ENCODE measurements at regions not wholly inside any gene's neighbourhood (a gene's known extent, or its start where the extent isn't known, plus 50 kb on each side); places are given as distances from the start of the nearest gene placed in this dataset.

- ATAC-seq (ENCODE audit: low read depth), result no peak
- CTCF ChIA-PET, result no interaction called here
Measured at GRCh38 chr9:108476574-108476973, 379.2 kb downstream of the ACTL7B start.

More at GRCh38 chr9:108476574-108476973, 379.2 kb downstream of the ACTL7B start:
- no peak overlapping the region for H3K4me3 ChIP-seq (ENCODE audit: insufficient read depth, low read depth, low read length)
- peaks cover 4% of the 10 kb centered on the region; the same call in 1 of the 2 replicates for H4K20me1 ChIP-seq (ENCODE audit: insufficient read depth, low read length)
- H2BK120ac ChIP-seq (ENCODE audit: low read depth, low read length), result peak overlapping the region; percentile 53
- 0 out of 2 replicates have a peak overlapping the region, but pooled peaks have one; percentile 7 for H3K4me2 ChIP-seq (ENCODE audit: low read depth, low read length)
- peak overlapping the region in 1 of 2 experiments; percentile 31; a peak in 2 of 4 replicates for H4K8ac ChIP-seq (ENCODE audit: low read depth in 2 of 2, low read length in 2 of 2)
- in situ Hi-C loops (cut with MboI; ENCODE audit: low sequenced_read_pairs), result no loop called here
- peaks cover 21% of the 10 kb centered on the region for H3K4me1 ChIP-seq (ENCODE audit: control insufficient read depth, insufficient read depth, low read length)
- intact Hi-C loops (cut with micrococcal nuclease), result loop anchor here (5.0 to 10.0 kb wide), 3 partner anchors 34 to 422 kb away; no protein-coding TSS in a partner anchor
- peak overlapping the region; percentile 40; the same call in 1 of the 3 replicates for H2BK15ac ChIP-seq (ENCODE audit: low read depth, low read length)
- H2AK5ac ChIP-seq (ENCODE audit: low read depth, low read length), result peak overlapping the region; percentile 87
- peak overlapping the region; percentile 42; the same call in 1 of the 2 replicates for H3K27ac ChIP-seq (ENCODE audit: insufficient read depth, low read length)
- peaks cover 10% of the 10 kb centered on the region; the same call in 1 of the 2 replicates for H3K9me1 ChIP-seq (ENCODE audit: insufficient read depth, low read length)
- no peak overlapping the region for H3K56ac ChIP-seq (ENCODE audit: extremely low read depth, insufficient read depth, low read length)
- no peaks in the 10 kb centered on the region for H3K79me1 ChIP-seq (ENCODE audit: low read depth in 1 of 2, low read length in 2 of 2)
- H3K23ac ChIP-seq (ENCODE audit: low read depth, low read length), result no peak overlapping the region
- TF ChIP-seq MAFK (IDR thresholded peaks at IDR 0.05; ENCODE audit: low read depth, low read length) (0 out of 2 replicates have a peak, but pooled peaks have one; percentile 4), USF2 (IDR thresholded peaks at IDR 0.05; ENCODE audit: low read depth, low read length) (no peak)
- dilution Hi-C loops (cut with HindIII; ENCODE audit: low sequenced_read_pairs, unreplicated experiment), result no loop called here
- H3K9ac ChIP-seq (ENCODE audit: low read depth, low read length), result no peak overlapping the region
- POLR2A ChIA-PET (ENCODE audit: unreplicated experiment), result no interaction called here
- no peaks in the 10 kb centered on the region for H3K9me3 ChIP-seq (ENCODE audit: control insufficient read depth, insufficient read depth, low read length)
- no peak overlapping the region for H2AK9ac ChIP-seq (replicated peaks; ENCODE audit: low read depth, low read length, poor library complexity)
- no CpG with 5 or more reads among the region's 3 CpGs for WGBS, 2 experiments (ENCODE audit: extremely low coverage in 2 of 2, insufficient read length in 1 of 2)
- H3K18ac ChIP-seq (ENCODE audit: low read depth, low read length), result peak overlapping the region; percentile 75; the same call in 1 of the 2 replicates
- peak overlapping the region; percentile 20; the same call in 1 of the 2 replicates for H2BK20ac ChIP-seq (ENCODE audit: low read depth, low read length)
- H3K27me3 ChIP-seq (ENCODE audit: control insufficient read depth, insufficient read depth, low read length), result no peaks in the 10 kb centered on the region
- no peak overlapping the region for H4K5ac ChIP-seq (ENCODE audit: low read depth, low read length)
- peak; percentile 43 for DNase-seq
- H3K36me3 ChIP-seq (ENCODE audit: control insufficient read depth, insufficient read depth, low read length), result no peaks in the 10 kb centered on the region
- H3K4ac ChIP-seq (ENCODE audit: low read depth, low read length), result peak overlapping the region; percentile 21; the same call in 1 of the 2 replicates
- H4K91ac ChIP-seq (ENCODE audit: insufficient read depth, low read depth, low read length), result peak overlapping the region; percentile 38; the same call in 1 of the 2 replicates
- H2AFZ ChIP-seq (replicated peaks; ENCODE audit: low read length, poor library complexity), result no peak overlapping the region
- BruUV-seq (replicated peaks), result no TSS peak
- H3K14ac ChIP-seq (replicated peaks; ENCODE audit: low read depth, low read length), result 0 out of 2 replicates have a peak overlapping the region, but pooled peaks have one; percentile 25
- no peak overlapping the region for H2BK5ac ChIP-seq (ENCODE audit: low read depth, low read length, poor library complexity, severe bottlenecking)
